Common myeloid progenitor, CD34-positive (primary cell): ENCODE measurements at regions not wholly inside any gene's neighbourhood (a gene's known extent, or its start where the extent isn't known, plus 50 kb on each side); places are given as distances from the start of the nearest gene placed in this dataset.
"Not testable (repeated sequence)": the region's sequence is repeated elsewhere in the genome, so short reads cannot be mapped to it uniquely, and the experiment has no call there.

ENCODE experiments used
- CTCF ChIA-PET: fragments of 350-600 bp; sonication (Branson Sonifier 250); formaldehyde crosslinking; loops from one replicate; lab custom pipeline; 2021; ENCODE audit warnings: antibody characterized with exemption; lab: Charles Lee
- POLR2A ChIA-PET: fragments of 350-600 bp; sonication (Branson Sonifier 250); formaldehyde crosslinking; loops from one replicate; lab custom pipeline; 2021; ENCODE audit warnings: antibody characterized with exemption; lab: Charles Lee
- DNase-seq, 3 donors: peaks; one replicate each; pipeline versions ENCODE4 v3.0.0 to v3.0.0-alpha.2; 2013
- H3K27ac ChIP-seq, 2 experiments: 1 replicate in 1 of 2; 2 replicates in 1 of 2; pipeline ENCODE4 v1.7.0; 2013; ENCODE audit warnings: inconsistent platforms in 2 of 2, low read length in 2 of 2, mild to moderate bottlenecking in 2 of 2, low read depth in 1 of 2, moderate library complexity in 1 of 2; ENCODE audit not compliant: severe bottlenecking in 2 of 2, insufficient read depth in 1 of 2, poor library complexity in 1 of 2
- H3K27me3 ChIP-seq, 5 experiments: replicated peaks in 2 of 5; 1 replicate in 3 of 5; 2 replicates in 2 of 5; pipeline versions ENCODE4 v1.6.1 to v1.7.0; 2013; ENCODE audit warnings: low read length in 4 of 5, mild to moderate bottlenecking in 2 of 5, moderate library complexity in 2 of 5, inconsistent platforms in 1 of 5; ENCODE audit not compliant: insufficient read depth in 5 of 5, control insufficient read depth in 4 of 5
- H3K36me3 ChIP-seq, 4 experiments: 1 replicate in 2 of 4; 2 replicates in 2 of 4; pipeline versions ENCODE4 v1.6.1 to v1.7.0; 2013; ENCODE audit warnings: low read length in 3 of 4, control low read depth in 1 of 4, mild to moderate bottlenecking in 1 of 4; ENCODE audit not compliant: control insufficient read depth in 4 of 4, insufficient read depth in 4 of 4
- H3K4me1 ChIP-seq, 4 experiments: 1 replicate in 3 of 4; 2 replicates in 1 of 4; pipeline versions ENCODE4 v1.6.1 to v1.7.1; 2013; ENCODE audit warnings: low read length in 3 of 4, mild to moderate bottlenecking in 3 of 4, control low read depth in 1 of 4, inconsistent platforms in 1 of 4, moderate library complexity in 1 of 4; ENCODE audit not compliant: control insufficient read depth in 4 of 4, insufficient read depth in 4 of 4; ENCODE audit errors: control extremely low read depth in 1 of 4
- H3K4me3 ChIP-seq, 7 experiments: 1 replicate in 4 of 7; 2 replicates in 3 of 7; pipeline versions ENCODE4 v1.5.1 to v1.7.0; 2013; ENCODE audit warnings: mild to moderate bottlenecking in 7 of 7, low read length in 6 of 7, moderate library complexity in 6 of 7, inconsistent platforms in 2 of 7, low read depth in 2 of 7, control low read depth in 1 of 7; ENCODE audit not compliant: insufficient read depth in 4 of 7, control insufficient read depth in 1 of 7; ENCODE audit errors: extremely low read depth in 1 of 7
- H3K9me3 ChIP-seq, 5 experiments: 1 replicate in 4 of 5; 2 replicates in 1 of 5; pipeline versions ENCODE4 v1.6.1 to v1.7.1; 2013; ENCODE audit warnings: low read length in 4 of 5, mild to moderate bottlenecking in 2 of 5, inconsistent platforms in 1 of 5, low read depth in 1 of 5, moderate library complexity in 1 of 5; ENCODE audit not compliant: control insufficient read depth in 4 of 5, insufficient read depth in 2 of 5; ENCODE audit errors: control extremely low read depth in 1 of 5
- WGBS: methylation state at CpG from one replicate; pipeline ENCODE4 v1.1.5; 2013; ENCODE audit not compliant: insufficient coverage; 5-methylcytosine and 5-hydroxymethylcytosine counted together

DNA sequence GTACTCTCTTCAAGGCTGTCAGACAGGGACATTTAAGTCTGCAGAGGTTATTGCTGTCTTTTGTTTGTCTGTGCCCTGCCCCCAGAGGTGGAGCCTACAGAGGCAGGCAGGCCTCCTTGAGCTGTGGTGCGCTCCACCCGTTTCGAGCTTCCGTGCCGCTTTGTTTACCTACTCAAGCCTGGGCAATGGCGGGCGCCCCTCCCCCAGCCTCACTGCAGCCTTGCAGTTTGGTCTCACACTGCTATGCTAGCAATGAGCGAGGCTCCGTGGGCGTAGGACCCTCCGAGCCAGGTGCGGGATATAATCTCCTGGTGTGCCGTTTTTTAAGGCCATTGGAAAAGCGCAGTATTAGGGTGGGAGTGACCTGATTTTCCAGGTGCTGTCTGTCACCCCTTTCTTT lies 373.4 kb downstream of the DNAJB9 start:
- H3K27ac ChIP-seq, H3K4me1 ChIP-seq, H3K4me3 ChIP-seq, H3K36me3 ChIP-seq, POLR2A ChIA-PET, H3K9me3 ChIP-seq, H3K27me3 ChIP-seq, DNase-seq: not testable (repeated sequence)
- WGBS: 93% methylated on average over 7 of the region's 14 CpGs
- CTCF ChIA-PET: interaction anchor here (0.5 kb wide), 1 partner anchor 184 kb away, joined by 3 read pairs; no protein-coding TSS in a partner anchor

DNA sequence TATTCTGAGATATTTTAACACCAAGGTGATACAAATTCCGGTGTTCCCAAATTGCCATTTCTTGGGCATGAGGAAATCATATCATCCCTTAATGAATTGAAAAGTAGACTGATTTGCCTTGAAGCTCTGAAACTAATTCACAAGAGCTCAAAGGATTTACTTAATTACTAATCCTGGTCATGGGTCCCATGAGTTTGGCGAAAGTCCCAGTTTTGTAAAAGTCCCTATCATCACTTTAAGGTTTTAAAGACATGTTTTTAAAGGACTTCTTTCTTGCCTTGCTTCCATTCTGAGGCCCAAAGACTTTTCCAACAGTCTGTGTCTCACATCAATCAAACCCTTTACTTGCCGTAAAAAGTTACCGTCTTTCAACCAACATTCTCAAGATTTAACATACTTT lies 377.9 kb downstream of the DNAJB9 start:
- H3K9me3 ChIP-seq: no peaks in the 10 kb centered on the region
- ChIA-PET POLR2A (no interaction called here), CTCF (no interaction called here)
- DNase-seq: no peak
- WGBS: 100% methylated on average over 2 of the region's 4 CpGs
- H3K4me1 ChIP-seq: no peaks in the 10 kb centered on the region
- H3K27me3 ChIP-seq: no peaks in the 10 kb centered on the region
- H3K36me3 ChIP-seq: no peaks in the 10 kb centered on the region
- H3K27ac ChIP-seq: no peak overlapping the region
- no peak overlapping the region for H3K4me3 ChIP-seq

- no peaks in the 10 kb centered on the region for H3K36me3 ChIP-seq
- 91% methylated on average over 1 of the region's 2 CpGs for WGBS
Observed at GRCh38 chr7:108972004-108972403, 402.3 kb downstream of the DNAJB9 start.

GRCh38 chr7:108973075-108973474 lies 403.4 kb downstream of the DNAJB9 start:
- POLR2A ChIA-PET: no interaction called here
- H3K9me3 ChIP-seq: no peaks in the 10 kb centered on the region
- CTCF ChIA-PET: no interaction called here
- no peak for DNase-seq
- no peaks in the 10 kb centered on the region for H3K4me1 ChIP-seq
- no peaks in the 10 kb centered on the region for H3K27me3 ChIP-seq
- H3K27ac ChIP-seq: no peak overlapping the region
- H3K36me3 ChIP-seq: no peaks in the 10 kb centered on the region
- no peak overlapping the region for H3K4me3 ChIP-seq
- WGBS: no CpG with 5 or more reads among the region's 1 CpG

More at GRCh38 chr7:108972004-108972403, 402.3 kb downstream of the DNAJB9 start:
- Histone ChIP-seq H3K4me3 (no peak overlapping the region), H3K4me1 (no peaks in the 10 kb centered on the region), H3K27ac (no peak overlapping the region), H3K27me3 (no peaks in the 10 kb centered on the region), H3K9me3 (no peaks in the 10 kb centered on the region)
- CTCF ChIA-PET: no interaction called here
- no peak for DNase-seq
- POLR2A ChIA-PET: no interaction called here

DNA sequence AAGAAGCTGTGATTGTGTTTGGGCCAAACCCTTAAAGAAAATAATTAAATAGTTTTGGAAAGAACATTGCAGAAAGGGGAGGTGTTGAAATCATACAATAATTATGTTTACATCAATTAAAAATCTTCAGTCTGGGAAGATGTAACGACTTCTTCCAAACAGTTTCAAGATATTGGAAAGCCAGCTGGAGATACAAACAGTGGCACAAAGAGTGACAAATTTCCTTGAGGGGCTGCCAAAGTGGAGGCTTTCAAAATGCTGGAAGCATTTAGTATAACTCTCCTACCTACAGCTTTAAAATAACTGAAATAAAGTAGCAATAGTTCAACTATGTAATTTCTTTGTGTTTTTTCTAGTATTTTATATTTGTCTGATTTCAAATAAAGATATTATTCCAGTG lies 405.0 kb downstream of the DNAJB9 start:
- H3K9me3 ChIP-seq: peaks cover 0 to 2% (median 0%) of the 10 kb centered on the region in 5 experiments
- ChIA-PET POLR2A (no interaction called here), CTCF (interaction anchor here (1.2 kb wide), 1 partner anchor 9 kb away, joined by 3 read pairs; no protein-coding TSS in a partner anchor)
- no CpG with 5 or more reads among the region's 1 CpG for WGBS
- no peaks in the 10 kb centered on the region for H3K27me3 ChIP-seq
- H3K4me3 ChIP-seq: no peak overlapping the region
- no peak overlapping the region for H3K27ac ChIP-seq
- H3K36me3 ChIP-seq: no peaks in the 10 kb centered on the region
- no peaks in the 10 kb centered on the region for H3K4me1 ChIP-seq
- DNase-seq: no peak

DNA sequence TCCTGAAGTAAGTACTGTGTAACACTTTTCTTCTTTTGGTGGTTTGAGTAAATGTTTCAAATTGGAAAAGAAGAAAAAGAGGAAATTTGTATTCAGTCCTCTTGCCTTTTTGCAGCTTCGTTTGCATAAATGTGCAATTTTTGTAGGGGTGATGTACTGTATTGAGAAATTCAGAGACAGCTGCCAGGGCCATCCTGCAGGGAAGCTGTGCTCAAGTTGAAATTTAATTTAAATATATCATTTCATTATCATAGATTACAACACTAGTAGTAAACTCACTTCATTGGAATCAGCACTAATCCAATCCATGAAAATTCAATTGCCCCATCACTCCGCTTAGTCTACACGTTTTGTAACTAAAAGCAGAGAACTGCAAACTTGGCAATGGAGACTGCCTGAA lies 415.4 kb downstream of the DNAJB9 start:
- H3K4me3 ChIP-seq: no peak overlapping the region
- no peaks in the 10 kb centered on the region for H3K27me3 ChIP-seq
- 93% methylated on average over 3 of the region's 3 CpGs for WGBS
- POLR2A ChIA-PET: no interaction called here
- H3K9me3 ChIP-seq: no peaks in the 10 kb centered on the region
- no peaks in the 10 kb centered on the region for H3K4me1 ChIP-seq
- no peaks in the 10 kb centered on the region for H3K36me3 ChIP-seq
- no peak for DNase-seq
- H3K27ac ChIP-seq: no peak overlapping the region
- CTCF ChIA-PET: no interaction called here

DNA sequence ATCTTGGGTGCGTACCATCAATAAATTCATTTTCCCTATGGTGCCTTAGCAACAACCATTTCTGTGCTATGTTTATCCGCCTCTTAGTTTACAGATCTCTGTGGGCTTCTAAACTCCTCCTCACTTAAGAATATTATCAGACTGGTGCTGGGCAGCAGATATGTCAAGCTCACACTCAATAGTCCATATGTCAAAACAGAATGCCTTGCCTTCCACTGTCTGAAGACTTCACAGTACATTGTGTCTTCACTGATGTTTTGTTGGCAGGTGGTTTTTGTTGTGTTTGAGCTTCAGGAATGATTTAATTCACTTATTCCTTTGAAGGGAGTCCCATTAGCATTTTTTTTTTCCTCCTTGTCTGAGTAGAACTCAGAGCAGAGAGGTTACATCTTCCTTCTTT lies 419.6 kb downstream of the DNAJB9 start:
- ChIA-PET CTCF (no interaction called here), POLR2A (no interaction called here)
- Histone ChIP-seq H3K27ac (no peak overlapping the region), H3K36me3 (no peaks in the 10 kb centered on the region), H3K27me3 (no peaks in the 10 kb centered on the region), H3K4me3 (no peak overlapping the region), H3K4me1 (no peaks in the 10 kb centered on the region), H3K9me3 (no peaks in the 10 kb centered on the region)
- WGBS: 100% methylated on average over 2 of the region's 2 CpGs
- no peak for DNase-seq
